HUDEP-2 (cell line): ENCODE measurements at regions not wholly inside any gene's neighbourhood (a gene's known extent, or its start where the extent isn't known, plus 50 kb on each side); places are given as distances from the start of the nearest gene placed in this dataset.
A peak's percentile ranks its signal among the peaks of the same experiment; 100 is the strongest.
"Not testable (repeated sequence)": the region's sequence is repeated elsewhere in the genome, so short reads cannot be mapped to it uniquely, and the experiment has no call there.

ENCODE experiments used
- DNase-seq, 76 experiments: peaks; one replicate each; lab custom pipeline; 2025; ENCODE audit not compliant: unreplicated experiment in 76 of 76; lab: John Stamatoyannopoulos, UW

DNA sequence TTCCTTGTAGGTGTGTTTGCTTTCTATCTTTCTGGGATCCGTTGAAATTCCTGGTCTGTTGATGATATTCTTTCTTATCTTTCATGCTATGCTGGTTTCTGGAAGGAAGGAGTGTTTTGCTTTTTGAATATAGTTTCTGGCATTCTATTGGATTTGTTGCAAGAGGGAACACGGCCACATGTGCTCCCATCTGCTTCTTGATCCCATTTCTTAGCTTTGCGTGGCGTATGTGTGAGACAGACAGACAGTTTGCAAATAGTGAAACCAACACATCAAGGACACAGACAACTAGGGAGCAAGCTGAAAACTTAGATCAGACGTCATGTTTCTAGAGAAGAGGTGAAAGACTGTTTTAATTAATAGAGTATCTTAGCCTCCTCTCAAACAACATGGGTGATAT lies 261.9 kb upstream of the PUDP start:
- no peak for DNase-seq

DNA sequence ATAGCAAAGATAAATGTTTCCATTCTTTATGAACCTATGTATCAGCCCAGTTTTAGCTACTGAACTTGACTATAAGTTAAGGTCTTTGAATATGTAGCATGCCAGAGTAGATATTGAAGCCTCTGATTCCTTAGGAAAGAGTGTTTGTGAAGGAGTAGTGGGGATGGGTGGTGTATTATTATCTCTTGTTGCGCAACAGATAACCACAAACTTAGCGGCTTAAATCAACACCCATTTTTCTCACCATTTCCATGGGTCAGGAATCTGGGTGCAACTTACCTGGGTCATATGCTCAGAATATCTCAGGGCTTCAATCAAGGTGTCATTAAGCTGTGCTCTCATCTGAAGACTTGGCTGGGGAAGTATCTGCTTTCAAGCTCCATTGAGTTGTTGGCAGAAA lies 251.4 kb upstream of the PUDP start:
- DNase-seq, result no peak

DNA sequence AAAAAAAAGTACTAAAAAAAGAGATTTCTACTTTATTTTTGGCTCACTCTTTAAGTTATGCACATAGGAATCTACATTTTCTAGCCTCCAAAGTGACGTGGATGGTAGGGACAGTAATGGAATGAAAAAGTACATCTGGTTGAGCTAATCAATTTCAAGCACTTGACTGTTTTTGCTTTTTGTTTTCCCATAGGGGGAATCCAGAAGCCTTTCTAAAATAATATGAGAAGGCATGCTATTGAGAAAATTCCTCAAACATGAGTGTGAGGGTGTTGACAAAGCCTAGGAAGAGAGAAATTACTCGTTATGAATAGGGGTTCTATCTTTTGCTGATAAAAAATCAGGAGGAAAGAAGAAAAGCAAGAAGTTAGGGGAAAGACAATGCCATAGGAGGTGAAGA lies 242.5 kb upstream of the PUDP start:
- DNase-seq, result no peak

DNA sequence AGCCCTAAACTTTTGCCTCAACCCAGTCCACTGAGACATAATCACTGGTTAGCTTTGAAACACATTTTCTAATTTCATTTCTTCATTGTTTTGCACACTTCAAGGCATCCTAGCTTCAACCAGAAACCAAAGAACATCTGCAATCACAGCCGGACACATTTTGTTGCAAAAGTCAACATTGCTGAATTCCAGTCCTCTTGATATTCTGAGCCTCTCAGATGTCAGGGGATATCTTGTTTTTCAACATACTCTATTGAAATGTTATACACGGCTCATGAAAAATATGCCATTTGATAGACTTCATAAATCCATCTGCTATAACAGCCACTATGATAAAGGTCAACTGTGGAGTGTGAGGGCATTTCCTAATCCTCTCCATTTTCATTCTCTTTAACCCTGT lies 241.6 kb upstream of the PUDP start:
- no peak for DNase-seq

DNA sequence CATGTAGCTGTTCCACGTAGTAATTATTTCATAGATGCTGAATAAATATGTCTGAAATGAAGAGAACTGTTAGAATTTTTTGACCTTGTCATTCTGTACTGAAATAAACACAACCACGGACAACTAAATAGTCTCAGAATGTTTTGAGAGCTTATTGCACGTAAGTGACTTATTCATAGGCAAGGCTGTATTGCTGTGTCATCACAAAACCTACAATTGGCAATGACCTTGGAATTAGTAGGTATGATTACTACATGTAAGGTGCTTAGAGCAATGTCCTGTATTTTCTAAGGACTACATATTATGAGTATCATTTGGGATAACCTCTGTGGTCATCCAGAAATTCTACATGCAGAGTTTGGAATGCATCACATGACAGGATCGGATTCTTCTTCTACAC lies 237.2 kb upstream of the PUDP start:
- DNase-seq, result no peak

DNA sequence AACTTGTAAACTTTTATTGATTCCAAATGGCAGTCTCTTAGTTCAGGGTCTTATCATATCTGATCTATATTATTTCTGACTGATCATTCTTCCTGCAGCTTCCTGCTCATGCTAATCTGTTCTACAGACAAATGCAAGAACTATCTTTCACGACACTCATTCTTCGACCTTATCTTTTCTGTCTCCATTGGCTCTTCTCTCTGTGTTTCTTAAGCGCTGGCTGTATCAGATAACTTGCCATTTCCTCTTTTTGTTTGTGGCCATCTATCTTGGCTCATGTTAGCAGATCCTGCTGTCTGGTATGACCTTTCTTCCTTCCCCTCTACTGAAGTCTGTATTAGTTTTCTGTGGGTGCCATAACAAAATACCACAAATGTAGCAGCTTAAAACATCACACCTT lies 230.5 kb upstream of the PUDP start:
- peak in 26 of 76 experiments; percentile 0 to 63 (median 17) for DNase-seq

DNA sequence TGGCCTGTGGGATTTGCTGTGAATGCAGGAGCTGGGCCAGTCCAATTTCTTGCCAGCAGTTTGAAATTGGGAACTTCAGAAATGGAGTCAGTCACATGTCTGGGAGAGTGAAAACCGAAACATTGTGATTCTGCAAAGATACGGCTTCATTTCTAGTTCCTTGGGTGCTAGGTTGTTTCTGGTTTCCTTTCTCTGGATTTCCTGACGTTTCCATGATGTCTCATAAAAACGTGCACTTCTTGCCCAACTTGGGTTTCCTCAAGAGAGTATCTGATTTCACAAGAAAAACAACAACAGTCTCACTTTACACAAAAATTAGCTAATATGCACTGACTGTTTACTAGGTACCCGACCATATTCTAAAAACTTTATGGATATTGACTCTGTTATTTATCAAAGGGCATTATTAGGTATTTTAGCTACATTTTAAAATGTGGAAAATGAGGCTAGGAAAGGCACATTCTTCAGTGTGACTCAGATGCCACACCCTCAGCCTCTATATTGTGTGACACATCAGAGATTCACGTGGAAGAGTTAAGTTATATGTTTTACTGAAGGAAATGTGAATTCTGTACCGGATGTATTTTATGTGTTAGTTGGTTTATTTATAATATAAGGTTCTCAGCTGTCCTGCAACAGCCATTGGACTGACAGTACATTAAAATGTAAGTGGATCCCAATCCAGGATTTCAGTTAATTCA lies 225.0 kb upstream of the PUDP start:
- DNase-seq, result no peak

DNA sequence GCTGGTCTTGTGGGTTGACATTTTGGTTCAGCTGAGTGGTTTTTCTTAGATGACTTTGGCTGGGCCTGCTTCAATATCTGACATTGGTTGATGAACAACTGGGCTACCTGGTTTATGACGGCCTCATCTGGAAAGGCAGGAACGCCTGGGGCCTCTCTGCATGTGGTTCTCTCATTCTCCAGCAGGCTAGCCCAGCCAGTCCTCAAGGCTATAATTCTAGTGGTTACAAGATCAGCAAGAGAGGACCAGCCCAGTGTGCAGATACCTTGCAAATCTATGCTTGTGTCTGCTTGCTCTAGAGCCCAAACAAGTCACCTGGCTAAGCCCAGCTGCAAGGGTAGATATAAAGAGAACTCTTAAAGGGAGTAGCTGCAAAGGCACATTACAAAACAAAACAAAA lies 214.2 kb upstream of the PUDP start:
- DNase-seq, result no peak

DNA sequence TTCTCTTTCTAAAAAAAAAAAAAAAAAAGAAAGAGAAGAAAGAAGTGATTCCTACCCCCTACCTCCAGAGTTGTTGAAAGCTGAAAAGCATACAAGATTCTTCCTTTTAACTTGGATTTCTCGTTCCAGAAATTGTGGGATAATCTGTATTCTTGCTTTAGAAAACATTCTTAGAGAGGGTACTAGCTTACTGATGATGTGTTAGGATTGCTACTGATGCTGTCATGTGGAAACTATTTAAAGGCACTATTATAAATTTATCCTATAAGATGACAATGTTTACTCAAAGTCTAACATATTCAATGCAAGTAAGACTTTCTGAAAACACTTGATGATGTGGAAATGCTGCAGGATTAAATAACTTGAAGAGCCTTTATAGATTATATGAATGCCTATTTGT lies 204.0 kb upstream of the PUDP start:
- DNase-seq, result no peak

DNA sequence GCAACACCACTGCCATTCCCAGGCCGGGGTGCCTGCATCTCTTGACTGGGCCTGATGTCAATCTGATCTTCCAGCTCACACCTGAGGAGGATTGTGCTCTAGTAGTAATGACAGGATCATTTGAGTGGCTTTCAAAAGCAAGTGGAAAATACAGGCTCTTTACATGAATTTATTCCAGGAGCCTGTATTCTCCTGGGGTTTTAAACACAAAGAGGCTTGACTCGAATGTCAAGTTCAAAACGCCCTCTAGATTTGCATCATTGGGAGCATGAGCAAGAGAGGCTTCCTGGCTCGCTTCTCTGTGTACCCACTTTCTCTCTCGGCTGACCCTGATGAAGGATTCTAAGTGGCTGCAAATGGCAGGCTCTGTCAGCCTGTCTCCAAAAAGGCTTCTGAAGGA lies 199.5 kb upstream of the PUDP start:
- no peak for DNase-seq

DNA sequence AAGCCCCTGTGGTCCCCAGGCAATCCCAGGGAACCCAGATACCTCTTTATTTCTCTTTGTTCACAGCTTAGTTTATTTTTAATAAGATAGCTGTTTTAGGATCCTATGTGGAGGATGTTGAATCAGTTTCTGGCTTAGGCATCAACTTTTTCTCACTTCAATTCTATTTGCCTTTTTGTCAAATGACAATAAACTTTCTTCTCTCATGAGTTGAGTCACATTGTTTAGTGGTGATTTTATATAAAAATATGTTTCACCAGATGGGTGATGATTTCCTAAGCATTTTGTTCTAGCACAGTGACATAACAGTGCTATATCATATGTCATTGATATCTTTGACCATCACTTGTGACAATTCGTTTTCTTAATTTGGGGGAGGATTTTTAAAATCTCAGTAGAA lies 198.1 kb upstream of the PUDP start:
- no peak for DNase-seq

DNA sequence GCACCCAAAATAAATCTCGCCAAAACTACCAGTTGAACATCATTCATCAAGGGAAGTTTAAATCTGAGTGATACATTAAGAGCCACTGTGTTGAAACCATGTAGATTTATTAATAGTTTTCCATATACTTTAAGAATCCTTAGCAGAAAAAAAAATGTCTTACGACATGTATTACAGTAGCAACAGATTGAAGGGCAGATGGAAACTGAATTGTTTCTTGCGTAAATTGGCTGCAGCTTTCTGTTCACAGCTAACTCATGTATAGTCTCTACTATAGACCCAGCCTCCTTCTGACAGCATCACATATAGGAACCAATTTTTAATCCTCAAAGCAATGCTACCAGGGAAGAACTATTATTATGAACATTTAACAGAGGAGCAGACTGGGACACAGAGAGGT lies 195.2 kb upstream of the PUDP start:
- DNase-seq, result no peak

DNA sequence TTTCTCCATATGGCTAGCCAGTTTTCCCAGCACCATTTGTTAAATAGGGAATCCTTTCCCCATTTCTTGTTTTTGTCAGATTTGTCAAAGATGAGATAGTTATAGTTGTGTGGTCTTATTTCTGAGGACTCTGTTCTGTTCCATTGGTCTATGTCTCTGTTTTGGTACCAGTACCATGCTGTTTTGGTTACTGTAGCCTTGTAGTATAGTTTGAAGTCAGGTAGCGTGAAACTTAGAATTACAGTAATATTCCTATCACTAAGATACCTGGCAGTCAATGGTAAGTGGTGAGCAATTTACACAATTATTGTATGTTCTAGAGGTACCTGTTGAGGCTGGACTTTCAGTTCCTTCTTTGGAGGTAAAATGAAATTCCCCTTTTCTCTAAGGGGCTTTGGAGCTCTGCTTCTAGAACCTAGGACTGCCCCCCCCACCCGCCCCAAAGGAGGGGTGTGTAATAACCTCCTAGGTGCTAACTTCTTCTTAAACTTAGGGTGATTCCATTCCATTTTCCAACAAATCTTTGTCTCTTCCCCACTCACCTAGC lies 187.9 kb upstream of the PUDP start:
- not testable (repeated sequence) for DNase-seq

DNA sequence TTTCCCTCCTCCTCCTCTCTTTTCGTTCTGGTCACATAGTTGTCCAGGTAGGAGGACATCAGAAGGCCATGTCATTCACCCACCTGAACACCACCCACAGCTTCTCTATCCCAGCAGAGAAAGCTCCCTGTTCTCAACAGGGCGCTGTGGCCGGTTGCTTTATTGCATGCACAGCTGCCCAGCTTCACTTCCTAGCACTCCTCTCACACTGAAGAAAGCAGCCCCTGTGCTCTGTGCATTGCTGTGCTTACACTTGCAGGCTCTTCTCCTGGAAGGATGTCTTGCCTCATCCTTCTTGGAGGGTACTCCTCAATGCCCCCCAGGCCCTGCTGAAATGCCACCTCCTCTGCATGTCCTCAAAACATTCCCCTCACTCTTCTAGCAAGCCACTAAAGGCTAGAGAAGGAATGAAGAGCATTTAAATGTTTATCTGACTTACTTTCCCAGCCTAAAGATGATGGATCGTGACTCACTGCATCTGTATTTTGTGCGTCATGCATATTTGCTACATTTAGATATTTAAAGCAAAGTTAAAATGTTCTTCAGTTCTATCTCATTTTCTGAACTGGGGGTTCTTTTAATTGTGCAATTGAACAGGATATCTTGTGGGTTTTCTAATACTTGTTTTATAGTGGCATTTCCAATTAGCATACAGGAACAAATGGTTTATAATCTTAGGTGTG lies 186.4 kb upstream of the PUDP start:
- DNase-seq, result no peak

DNA sequence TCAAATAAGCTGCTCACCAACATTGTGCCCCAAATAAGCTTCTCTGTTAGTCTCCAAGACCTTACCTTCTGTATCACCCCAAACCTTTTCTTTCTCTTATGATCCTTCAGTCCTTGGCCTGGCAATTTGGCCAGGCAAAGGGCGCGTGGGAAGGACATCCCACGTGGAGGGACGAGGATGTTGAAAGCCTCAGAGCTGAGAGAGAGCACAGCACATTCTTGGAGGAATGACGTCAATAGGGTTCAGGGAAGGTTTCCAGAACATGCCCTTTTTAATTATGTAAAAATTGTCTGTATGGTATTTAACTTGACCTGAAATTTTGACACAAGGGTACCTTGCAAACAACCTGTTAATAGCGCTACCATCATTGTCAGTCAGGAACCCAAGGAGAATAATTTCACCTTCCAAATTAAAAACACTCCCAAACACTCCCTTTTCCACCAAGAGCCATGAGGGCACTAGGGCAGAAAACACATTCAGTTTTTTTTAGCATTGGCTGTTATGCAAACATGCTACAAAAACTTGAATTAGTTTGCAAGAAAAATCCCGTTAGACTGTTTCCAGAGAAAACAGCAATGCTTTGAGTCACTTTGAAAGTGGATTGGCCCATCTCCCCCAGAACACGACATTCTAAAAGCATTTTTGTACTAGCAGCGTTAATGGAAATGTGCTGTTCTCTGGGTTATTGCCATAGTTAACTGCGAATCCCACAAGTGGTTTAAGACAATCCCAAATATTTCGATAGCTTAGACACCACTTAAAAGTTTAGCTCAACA lies 183.2 kb upstream of the PUDP start:
- DNase-seq, result no peak

DNA sequence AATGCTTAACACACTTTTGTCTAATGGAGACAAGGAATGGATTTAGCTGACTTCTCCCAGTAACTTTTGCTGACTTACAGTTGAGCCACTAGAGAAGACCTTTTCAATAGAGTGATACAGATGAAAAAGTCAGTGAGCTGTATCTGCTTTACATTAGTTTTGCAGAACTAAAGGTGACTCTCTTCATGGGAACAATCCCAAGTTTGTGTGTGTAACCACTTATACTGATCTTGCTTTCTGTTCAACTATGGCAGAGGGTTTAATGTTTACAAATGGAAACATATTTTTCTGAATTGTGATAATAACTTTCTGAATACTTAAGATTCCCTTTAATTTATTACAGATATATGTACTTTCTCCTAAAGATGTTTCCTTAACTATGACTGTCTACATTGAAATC lies 182.6 kb upstream of the PUDP start:
- DNase-seq, result no peak

DNA sequence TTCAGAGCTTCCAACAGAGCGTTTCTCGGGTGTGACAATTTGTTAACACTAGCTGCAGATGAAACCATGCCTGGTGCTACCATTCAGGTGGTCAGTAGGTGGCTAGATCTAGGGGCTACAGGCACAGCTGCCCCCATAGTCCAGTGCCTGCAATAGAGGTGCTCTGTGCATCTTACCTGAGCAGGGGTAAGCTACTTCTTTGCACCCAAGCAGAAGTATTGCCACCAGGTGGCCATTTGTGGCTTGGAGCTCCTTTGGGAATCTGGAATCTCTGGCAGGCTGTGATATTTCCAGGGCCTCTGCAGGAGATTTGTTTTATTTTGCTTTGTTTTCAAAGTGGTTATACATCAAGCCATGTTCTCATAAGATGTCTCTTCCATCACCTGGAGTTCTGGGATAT lies 170.7 kb upstream of the PUDP start:
- DNase-seq, result no peak

DNA sequence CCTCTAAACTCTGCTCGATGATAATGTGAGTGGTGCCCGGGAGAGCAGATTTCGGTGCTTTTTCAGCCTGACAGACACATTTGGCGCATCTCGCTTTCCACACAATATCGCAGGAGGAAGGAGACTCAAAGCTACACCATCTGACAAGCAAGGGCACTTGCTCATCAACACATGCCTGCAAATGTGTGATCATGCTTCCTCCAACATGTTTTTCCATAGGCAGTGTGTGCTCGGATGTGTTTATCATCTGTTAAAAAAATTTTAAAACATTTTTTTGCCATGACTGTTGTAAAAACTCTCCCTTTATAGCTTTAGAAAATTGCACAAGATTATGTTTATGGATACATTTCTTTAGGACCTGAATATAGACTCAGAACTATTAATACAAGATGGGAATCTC lies 170.3 kb upstream of the PUDP start:
- DNase-seq, result no peak

DNA sequence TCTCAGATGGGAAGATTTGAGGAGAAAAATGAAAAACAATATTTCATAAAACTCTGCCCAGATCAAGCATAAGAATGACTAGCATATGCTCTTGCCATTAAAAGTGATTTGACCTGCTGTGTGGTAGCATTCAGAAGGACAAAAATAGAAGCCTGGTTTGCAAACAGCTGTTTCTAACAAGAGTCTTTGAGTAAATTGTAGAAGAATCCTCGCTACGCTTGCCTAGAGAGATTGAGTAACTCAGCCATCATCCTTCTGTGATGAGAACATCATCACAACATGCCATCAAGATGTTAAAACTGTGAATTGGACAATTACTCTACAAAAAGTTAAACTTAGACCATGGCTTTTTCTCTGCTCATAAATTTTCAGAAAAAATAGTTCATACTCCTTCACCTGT lies 168.9 kb upstream of the PUDP start:
- DNase-seq, result no peak

DNA sequence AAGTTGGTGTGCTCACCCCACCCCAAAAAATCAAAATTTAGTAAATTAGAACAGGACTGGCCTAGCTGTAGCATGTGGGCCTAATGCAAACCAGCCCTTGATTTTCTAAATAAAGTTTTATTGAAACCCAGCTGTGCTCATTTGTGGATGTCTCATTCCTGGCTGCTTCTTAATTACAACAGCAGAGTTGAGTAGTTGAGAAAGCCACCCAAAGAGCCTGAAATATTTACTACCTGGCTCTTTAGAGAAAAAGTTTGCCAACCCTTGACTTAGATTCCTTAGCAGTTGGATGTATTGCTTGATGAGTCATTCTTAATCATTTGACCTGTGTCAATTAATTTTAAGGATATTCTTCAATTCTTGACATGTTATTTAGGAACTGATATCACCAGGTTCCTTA lies 168.3 kb upstream of the PUDP start:
- DNase-seq, result no peak

DNA sequence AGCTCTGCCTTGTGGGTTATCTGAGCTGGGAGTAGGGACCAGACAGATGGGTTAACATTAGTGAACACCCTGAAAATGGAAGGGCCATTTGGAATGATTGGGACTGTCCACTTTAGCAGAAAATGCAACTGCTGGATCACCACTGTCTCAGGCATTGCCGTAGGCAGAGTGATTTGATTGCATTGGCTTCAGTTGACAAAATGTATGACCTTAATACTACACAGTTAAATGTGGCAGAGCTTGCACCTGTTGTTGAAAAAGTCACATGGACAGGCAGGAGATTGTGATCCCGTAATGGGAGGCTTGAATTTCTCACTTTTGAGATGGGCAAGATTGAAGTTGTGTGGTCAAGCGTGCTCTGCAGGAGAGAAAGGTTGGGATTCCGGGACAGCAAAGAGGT lies 166.5 kb upstream of the PUDP start:
- DNase-seq, result no peak

DNA sequence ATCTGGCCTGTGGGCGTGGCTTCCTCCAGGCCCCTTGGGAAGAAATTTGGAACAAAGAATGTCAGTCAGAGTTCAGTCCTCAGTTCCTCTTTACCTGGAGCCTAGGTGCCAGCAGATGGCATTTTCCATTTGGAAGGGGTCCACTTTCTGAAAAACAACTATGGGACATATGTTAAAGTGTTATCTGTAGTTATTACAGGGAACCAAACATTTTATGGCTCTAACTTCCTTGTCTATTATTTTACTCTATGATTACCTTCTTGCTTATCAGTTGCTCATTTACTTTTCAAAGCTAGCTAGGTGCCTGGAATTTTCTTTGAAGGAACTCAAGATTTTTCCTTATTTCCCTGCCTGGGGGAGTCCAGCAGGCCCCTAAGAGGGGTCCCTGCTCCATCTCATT lies 159.8 kb upstream of the PUDP start:
- no peak for DNase-seq
